PC-3 (cell line): ENCODE measurements at regions not wholly inside any gene's neighbourhood (a gene's known extent, or its start where the extent isn't known, plus 50 kb on each side); places are given as distances from the start of the nearest gene placed in this dataset.
A peak's percentile ranks its signal among the peaks of the same experiment; 100 is the strongest.

Experiments used
- ATAC-seq: fragments of 200-7000 bp; cut with Tn5 transposase; 2 replicates; pipeline ENCODE4 v1.9.1; 2020; ENCODE audit warnings: mild to moderate bottlenecking, moderate library complexity
- BruUV-seq: library from RNA; stranded (reverse); fragments of 400-500 nt; replicated peaks from 2 replicates; lab custom pipeline; 2021; lab: Mats Ljungman, UMichigan
- CTCF ChIA-PET: fragments of 300-600 bp; sonication (Branson Sonifier 250); formaldehyde crosslinking; loops from one replicate; lab custom pipeline; 2022; ENCODE audit warnings: antibody characterized with exemption; lab: Charles Lee
- POLR2A ChIA-PET: fragments of 300-600 bp; sonication (Branson Sonifier 250); formaldehyde crosslinking; loops from one replicate; lab custom pipeline; 2022; ENCODE audit warnings: antibody characterized with exemption; ENCODE audit not compliant: unreplicated experiment; lab: Charles Lee
- DNase-seq: peaks from one replicate; pipeline ENCODE4 v3.0.0-alpha.2; 2015
- H2AFZ ChIP-seq: fragments of 300-600 bp; sonication (generic); 2 replicates; pipeline ENCODE4 v1.6.0; 2016; ENCODE audit warnings: antibody characterized with exemption, low read length
- H3F3A ChIP-seq: fragments of 300-600 bp; sonication (generic); one replicate; pipeline ENCODE4 v1.6.0; 2017; ENCODE audit warnings: antibody characterized with exemption, low read length, control low read depth, mild to moderate bottlenecking; ENCODE audit not compliant: unreplicated experiment
- H3K27ac ChIP-seq: fragments of 300-600 bp; sonication (generic); 2 replicates; pipeline ENCODE4 v1.5.1; 2016; ENCODE audit warnings: mild to moderate bottlenecking, low read length
- H3K27me3 ChIP-seq: fragments of 300-600 bp; sonication (generic); 2 replicates; pipeline ENCODE4 v1.6.1; 2016; ENCODE audit warnings: low read length, mixed read lengths
- H3K36me3 ChIP-seq: fragments of 300-600 bp; sonication (generic); 2 replicates; pipeline ENCODE4 v1.6.1; 2016; ENCODE audit warnings: low read depth, mixed run types, low read length, mixed read lengths
- H3K4me1 ChIP-seq: fragments of 300-600 bp; sonication (generic); 2 replicates; pipeline ENCODE4 v1.5.1; 2016; ENCODE audit warnings: low read length; ENCODE audit not compliant: insufficient read depth
- H3K4me2 ChIP-seq: fragments of 300-600 bp; sonication (generic); 2 replicates; pipeline ENCODE4 v1.6.0; 2016; ENCODE audit warnings: low read length
- H3K4me3 ChIP-seq: fragments of 300-600 bp; sonication (generic); 2 replicates; pipeline ENCODE4 v1.5.1; 2016; ENCODE audit warnings: mild to moderate bottlenecking, low read length, mixed read lengths
- H3K79me2 ChIP-seq: fragments of 300-600 bp; sonication (generic); 2 replicates; pipeline ENCODE4 v1.6.1; 2017; ENCODE audit warnings: low read length, mixed read lengths
- H3K9ac ChIP-seq: fragments of 300-600 bp; sonication (generic); 2 replicates; pipeline ENCODE4 v1.6.0; 2016; ENCODE audit warnings: mild to moderate bottlenecking, low read length
- H3K9me2 ChIP-seq: fragments of 300-600 bp; sonication (generic); replicated peaks from 2 replicates; pipeline ENCODE4 v1.6.1; 2016; ENCODE audit warnings: mixed run types, low read length, mixed read lengths
- H3K9me3 ChIP-seq: fragments of 300-600 bp; sonication (generic); 2 replicates; pipeline ENCODE4 v1.6.1; 2016; ENCODE audit warnings: low read length, mixed read lengths
- H4K20me1 ChIP-seq: fragments of 300-600 bp; sonication (generic); 2 replicates; pipeline ENCODE4 v1.6.1; 2016; ENCODE audit warnings: low read length, mixed read lengths
- EZH2 ChIP-seq: fragments of 300-600 bp; sonication (generic); IDR thresholded peaks from one replicate; pipeline ENCODE4 v1.6.1; 2017; ENCODE audit warnings: antibody characterized with exemption, mild to moderate bottlenecking, low read length; ENCODE audit not compliant: unreplicated experiment
- EZH2phosphoT487 ChIP-seq: fragments of 300-600 bp; sonication (generic); IDR thresholded peaks from 2 replicates; pipeline ENCODE4 v1.6.1; 2018; ENCODE audit warnings: mild to moderate bottlenecking, antibody characterized with exemption, low read length, borderline replicate concordance
- intact Hi-C: fragments of 100-400 bp; cut with micrococcal nuclease; formaldehyde crosslinking; loops from 2 replicates; pipeline ENCODE4 v1.9.0; 2023
- TF ChIP-seq, protein P1 (sequence below): fragments of 300-600 bp; sonication (generic); conservative IDR thresholded peaks from 2 replicates; pipeline ENCODE4 v1.5.1; 2017; ENCODE audit warnings: antibody characterized with exemption, low read depth, mild to moderate bottlenecking, low read length

- H3K4me1 ChIP-seq = peaks cover 53% of the 10 kb centered on the region
- 0 out of 2 replicates have a peak overlapping the region, but pooled peaks have one; percentile 2 for H3K9ac ChIP-seq
- ChIA-PET POLR2A (no interaction called here), CTCF (interaction anchor here (0.9 kb wide), 1 partner anchor 35 kb away, joined by 3 read pairs; no protein-coding TSS in a partner anchor)
- no peaks in the 10 kb centered on the region for H4K20me1 ChIP-seq
- H3K27ac ChIP-seq = peak overlapping the region; percentile 48
- DNase-seq (no peak), ATAC-seq (no peak)
- no peak overlapping the region for H2AFZ ChIP-seq
- H3K4me2 ChIP-seq = peak overlapping the region; percentile 58
- H3K9me3 ChIP-seq = no peaks in the 10 kb centered on the region
- H3K27me3 ChIP-seq = no peaks in the 10 kb centered on the region
- H3K36me3 ChIP-seq = no peaks in the 10 kb centered on the region
- no peaks in the 10 kb centered on the region for H3K9me2 ChIP-seq
- BruUV-seq = no TSS peak
- peaks cover 4% of the 10 kb centered on the region for H3F3A ChIP-seq
- TF ChIP-seq EZH2 = no peak
- no peak for TF ChIP-seq EZH2phosphoT487
- TF ChIP-seq, protein P1, sequence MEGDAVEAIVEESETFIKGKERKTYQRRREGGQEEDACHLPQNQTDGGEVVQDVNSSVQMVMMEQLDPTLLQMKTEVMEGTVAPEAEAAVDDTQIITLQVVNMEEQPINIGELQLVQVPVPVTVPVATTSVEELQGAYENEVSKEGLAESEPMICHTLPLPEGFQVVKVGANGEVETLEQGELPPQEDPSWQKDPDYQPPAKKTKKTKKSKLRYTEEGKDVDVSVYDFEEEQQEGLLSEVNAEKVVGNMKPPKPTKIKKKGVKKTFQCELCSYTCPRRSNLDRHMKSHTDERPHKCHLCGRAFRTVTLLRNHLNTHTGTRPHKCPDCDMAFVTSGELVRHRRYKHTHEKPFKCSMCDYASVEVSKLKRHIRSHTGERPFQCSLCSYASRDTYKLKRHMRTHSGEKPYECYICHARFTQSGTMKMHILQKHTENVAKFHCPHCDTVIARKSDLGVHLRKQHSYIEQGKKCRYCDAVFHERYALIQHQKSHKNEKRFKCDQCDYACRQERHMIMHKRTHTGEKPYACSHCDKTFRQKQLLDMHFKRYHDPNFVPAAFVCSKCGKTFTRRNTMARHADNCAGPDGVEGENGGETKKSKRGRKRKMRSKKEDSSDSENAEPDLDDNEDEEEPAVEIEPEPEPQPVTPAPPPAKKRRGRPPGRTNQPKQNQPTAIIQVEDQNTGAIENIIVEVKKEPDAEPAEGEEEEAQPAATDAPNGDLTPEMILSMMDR = no peak
- H3K4me3 ChIP-seq = no peak overlapping the region
- intact Hi-C loops = no loop called here
- H3K79me2 ChIP-seq = 0 out of 2 replicates have a peak, but pooled peaks cover 4% of the 10 kb centered on the region
Measured at GRCh38 chr6:56869346-56869745, 85.6 kb upstream of the BEND6 start.

- intact Hi-C loops = no loop called here
- Histone ChIP-seq H3K27ac (peak overlapping the region; percentile 66), H3K9me3 (no peaks in the 10 kb centered on the region), H3K9ac (0 out of 2 replicates have a peak overlapping the region, but pooled peaks have one; percentile 2), H3K9me2 (no peaks in the 10 kb centered on the region), H3K27me3 (no peaks in the 10 kb centered on the region), H3K4me3 (no peak overlapping the region), H3K36me3 (no peaks in the 10 kb centered on the region), H3K79me2 (0 out of 2 replicates have a peak, but pooled peaks cover 4% of the 10 kb centered on the region), H3K4me2 (peak overlapping the region; percentile 58), H3K4me1 (peaks cover 59% of the 10 kb centered on the region), H4K20me1 (no peaks in the 10 kb centered on the region), H2AFZ (no peak overlapping the region), H3F3A (peaks cover 4% of the 10 kb centered on the region)
- BruUV-seq = no TSS peak
- TF ChIP-seq, protein P1 = no peak
- ATAC-seq = peak; percentile 46
- peak; percentile 85 for DNase-seq
- POLR2A ChIA-PET = no interaction called here
- CTCF ChIA-PET = interaction anchor here (0.9 kb wide), 1 partner anchor 36 kb away, joined by 3 read pairs; no protein-coding TSS in a partner anchor
Measured at GRCh38 chr6:56868687-56869086, 86.2 kb upstream of the BEND6 start.

DNA sequence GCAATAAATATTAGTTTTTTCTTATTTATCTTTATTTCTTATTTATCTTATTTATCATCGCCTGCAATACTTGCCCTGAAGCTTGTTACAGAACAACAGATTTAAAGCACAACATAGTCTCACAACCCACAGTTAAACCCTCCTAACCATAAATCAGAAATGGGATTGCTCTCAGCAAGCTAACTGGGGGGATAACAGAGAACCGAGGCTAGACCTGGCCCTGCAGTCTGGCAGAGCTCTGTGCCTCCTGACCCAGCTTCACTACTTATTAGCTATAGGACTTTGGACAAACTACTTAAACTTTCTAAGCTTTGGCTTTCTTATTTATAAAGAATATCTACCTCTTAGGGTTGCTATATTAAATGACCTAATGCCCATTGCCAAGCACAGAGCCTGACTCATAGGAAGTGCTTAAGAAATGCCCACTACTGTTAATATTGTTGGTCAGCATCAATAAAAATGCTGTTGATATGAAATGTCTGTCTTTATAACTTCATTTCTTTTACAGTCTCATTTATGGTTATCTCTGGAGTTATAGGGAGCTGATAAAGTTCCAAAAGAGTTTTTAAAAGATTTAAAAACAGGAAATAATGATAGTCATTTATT lies 87.9 kb upstream of the BEND6 start:
- H3K9me2 ChIP-seq = no peaks in the 10 kb centered on the region
- intact Hi-C loops = no loop called here
- H3F3A ChIP-seq = peaks cover 4% of the 10 kb centered on the region
- CTCF ChIA-PET = interaction anchor here (0.6 kb wide), 1 partner anchor 37 kb away, joined by 4 read pairs; no protein-coding TSS in a partner anchor
- no peaks in the 10 kb centered on the region for H3K27me3 ChIP-seq
- no peaks in the 10 kb centered on the region for H3K9me3 ChIP-seq
- BruUV-seq = no TSS peak
- H3K27ac ChIP-seq = peak overlapping the region; percentile 66
- H3K9ac ChIP-seq = no peak overlapping the region
- no peak overlapping the region for H2AFZ ChIP-seq
- H3K4me3 ChIP-seq = no peak overlapping the region
- H3K79me2 ChIP-seq = 0 out of 2 replicates have a peak, but pooled peaks cover 4% of the 10 kb centered on the region
- H4K20me1 ChIP-seq = no peaks in the 10 kb centered on the region
- peak; percentile 66 for ATAC-seq
- TF ChIP-seq EZH2 (no peak), EZH2phosphoT487 (no peak)
- TF ChIP-seq, protein P1 = no peak
- H3K4me2 ChIP-seq = peak overlapping the region; percentile 75
- POLR2A ChIA-PET = no interaction called here
- peaks cover 76% of the 10 kb centered on the region for H3K4me1 ChIP-seq
- no peaks in the 10 kb centered on the region for H3K36me3 ChIP-seq
- DNase-seq = peak; percentile 81
